ENCODE measurements at regions not wholly inside any gene's neighbourhood (a gene's known extent, or its start where the extent isn't known, plus 50 kb on each side); places are given as distances from the start of the nearest gene placed in this dataset.

- TF ChIP-seq, protein P1, sequence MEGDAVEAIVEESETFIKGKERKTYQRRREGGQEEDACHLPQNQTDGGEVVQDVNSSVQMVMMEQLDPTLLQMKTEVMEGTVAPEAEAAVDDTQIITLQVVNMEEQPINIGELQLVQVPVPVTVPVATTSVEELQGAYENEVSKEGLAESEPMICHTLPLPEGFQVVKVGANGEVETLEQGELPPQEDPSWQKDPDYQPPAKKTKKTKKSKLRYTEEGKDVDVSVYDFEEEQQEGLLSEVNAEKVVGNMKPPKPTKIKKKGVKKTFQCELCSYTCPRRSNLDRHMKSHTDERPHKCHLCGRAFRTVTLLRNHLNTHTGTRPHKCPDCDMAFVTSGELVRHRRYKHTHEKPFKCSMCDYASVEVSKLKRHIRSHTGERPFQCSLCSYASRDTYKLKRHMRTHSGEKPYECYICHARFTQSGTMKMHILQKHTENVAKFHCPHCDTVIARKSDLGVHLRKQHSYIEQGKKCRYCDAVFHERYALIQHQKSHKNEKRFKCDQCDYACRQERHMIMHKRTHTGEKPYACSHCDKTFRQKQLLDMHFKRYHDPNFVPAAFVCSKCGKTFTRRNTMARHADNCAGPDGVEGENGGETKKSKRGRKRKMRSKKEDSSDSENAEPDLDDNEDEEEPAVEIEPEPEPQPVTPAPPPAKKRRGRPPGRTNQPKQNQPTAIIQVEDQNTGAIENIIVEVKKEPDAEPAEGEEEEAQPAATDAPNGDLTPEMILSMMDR (conservative IDR thresholded peaks at IDR 0.05 in 1 of 2, IDR thresholded peaks at IDR 0.05 in 1 of 2; ENCODE audit: low read depth in 1 of 2, low read length in 2 of 2) = no peak
- no peak for TF ChIP-seq EZH2 (IDR thresholded peaks at IDR 0.05; ENCODE audit: low read length, missing control alignments)
Measured at GRCh38 chr5:31135542-31135941, 57.9 kb upstream of the CDH6 start.

Measured in fibroblast of lung (primary cell).